IMR-90 (cell line): ENCODE measurements at regions not wholly inside any gene's neighbourhood (a gene's known extent, or its start where the extent isn't known, plus 50 kb on each side); places are given as distances from the start of the nearest gene placed in this dataset.

Source experiments
- ATAC-seq: fragments of 200-7000 bp; cut with Tn5 transposase; 2 replicates; pipeline ENCODE4 v1.9.1; 2020; ENCODE audit warnings: low read depth, mild to moderate bottlenecking, moderate library complexity
- BruUV-seq: library from RNA; stranded (reverse); fragments of 400-500 nt; replicated peaks from 2 replicates; lab custom pipeline; 2021; lab: Mats Ljungman, UMichigan
- CTCF ChIA-PET: fragments of 300-600 bp; formaldehyde crosslinking; extraction: SDS; loops from one replicate; lab custom pipeline; 2021; ENCODE audit warnings: antibody characterized with exemption; lab: Yijun Ruan, JAX
- POLR2A ChIA-PET: fragments of 300-600 bp; sonication (Branson Sonifier 250); formaldehyde crosslinking; loops from one replicate; lab custom pipeline; 2022; ENCODE audit warnings: antibody characterized with exemption; ENCODE audit not compliant: unreplicated experiment; lab: Charles Lee
- DNase-seq: peaks from one replicate; pipeline ENCODE4 v3.0.0; 2013
- H2AFZ ChIP-seq: replicated peaks from 2 replicates; pipeline ENCODE3; 2013; ENCODE audit warnings: low read length, mild to moderate bottlenecking; ENCODE audit not compliant: poor library complexity
- H2AK5ac ChIP-seq: 2 replicates; pipeline ENCODE4 v1.6.1; 2013; ENCODE audit warnings: low read depth, low read length, inconsistent platforms
- H2AK9ac ChIP-seq: replicated peaks from 2 replicates; pipeline ENCODE3; 2013; ENCODE audit warnings: mild to moderate bottlenecking, low read depth, low read length, moderate library complexity; ENCODE audit not compliant: poor library complexity
- H2BK120ac ChIP-seq: 2 replicates; pipeline ENCODE4 v1.6.1; 2013; ENCODE audit warnings: low read depth, low read length, inconsistent platforms
- H2BK15ac ChIP-seq: 3 replicates; pipeline ENCODE4 v1.6.1; 2013; ENCODE audit warnings: low read depth, low read length, inconsistent platforms
- H2BK20ac ChIP-seq: 2 replicates; pipeline ENCODE4 v1.6.1; 2013; ENCODE audit warnings: low read depth, mild to moderate bottlenecking, inconsistent platforms, low read length, moderate library complexity
- H2BK5ac ChIP-seq: 2 replicates; pipeline ENCODE4 v1.6.1; 2013; ENCODE audit warnings: mild to moderate bottlenecking, low read depth, low read length, inconsistent platforms; ENCODE audit not compliant: poor library complexity, severe bottlenecking
- H3K14ac ChIP-seq: replicated peaks from 2 replicates; pipeline ENCODE4 v1.6.1; 2013; ENCODE audit warnings: low read depth, low read length, inconsistent platforms
- H3K18ac ChIP-seq: 2 replicates; pipeline ENCODE4 v1.6.1; 2013; ENCODE audit warnings: low read depth, low read length, control low read depth
- H3K23ac ChIP-seq: 2 replicates; pipeline ENCODE4 v1.6.1; 2013; ENCODE audit warnings: low read depth, low read length, inconsistent platforms
- H3K27ac ChIP-seq: 2 replicates; pipeline ENCODE4 v1.5.1; 2013; ENCODE audit warnings: mild to moderate bottlenecking, control low read depth, low read length; ENCODE audit not compliant: insufficient read depth
- H3K27me3 ChIP-seq: 2 replicates; pipeline ENCODE4 v1.6.1; 2013; ENCODE audit warnings: low read length; ENCODE audit not compliant: control insufficient read depth, insufficient read depth
- H3K36me3 ChIP-seq: 2 replicates; pipeline ENCODE4 v1.6.1; 2013; ENCODE audit warnings: low read length, mixed read lengths; ENCODE audit not compliant: control insufficient read depth, insufficient read depth
- H3K4ac ChIP-seq: 2 replicates; pipeline ENCODE4 v1.6.1; 2013; ENCODE audit warnings: low read depth, low read length, inconsistent platforms
- H3K4me1 ChIP-seq: 2 replicates; pipeline ENCODE4 v1.6.1; 2013; ENCODE audit warnings: low read length, mixed read lengths; ENCODE audit not compliant: control insufficient read depth, insufficient read depth
- H3K4me2 ChIP-seq: 2 replicates; pipeline ENCODE4 v1.6.1; 2013; ENCODE audit warnings: low read depth, mild to moderate bottlenecking, control low read depth, low read length, moderate library complexity
- H3K4me3 ChIP-seq: 2 replicates; pipeline ENCODE4 v1.5.1; 2013; ENCODE audit warnings: low read depth, mild to moderate bottlenecking, control low read depth, low read length, moderate library complexity; ENCODE audit not compliant: insufficient read depth
- H3K56ac ChIP-seq: 2 replicates; pipeline ENCODE4 v1.6.1; 2013; ENCODE audit warnings: low read length, inconsistent platforms; ENCODE audit not compliant: insufficient read depth; ENCODE audit errors: extremely low read depth
- H3K79me1 ChIP-seq, 2 experiments: 2 replicates each; pipeline ENCODE4 v1.6.1; 2013; ENCODE audit warnings: low read length in 2 of 2, inconsistent platforms in 1 of 2, low read depth in 1 of 2
- H3K9ac ChIP-seq: 2 replicates; pipeline ENCODE4 v1.6.1; 2013; ENCODE audit warnings: low read depth, low read length, control low read depth
- H3K9me1 ChIP-seq: 2 replicates; pipeline ENCODE4 v1.6.1; 2013; ENCODE audit warnings: low read length, inconsistent platforms; ENCODE audit not compliant: insufficient read depth
- H3K9me3 ChIP-seq: 2 replicates; pipeline ENCODE4 v1.6.1; 2013; ENCODE audit warnings: low read length; ENCODE audit not compliant: control insufficient read depth, insufficient read depth
- H4K20me1 ChIP-seq: 2 replicates; pipeline ENCODE4 v1.6.1; 2013; ENCODE audit warnings: low read length, inconsistent platforms; ENCODE audit not compliant: insufficient read depth
- H4K5ac ChIP-seq: 2 replicates; pipeline ENCODE4 v1.6.1; 2013; ENCODE audit warnings: mild to moderate bottlenecking, low read depth, low read length, control low read depth
- H4K8ac ChIP-seq, 2 experiments: 2 replicates each; pipeline ENCODE4 v1.6.1; 2013; ENCODE audit warnings: low read depth in 2 of 2, low read length in 2 of 2, control low read depth in 1 of 2, inconsistent platforms in 1 of 2
- H4K91ac ChIP-seq: 2 replicates; pipeline ENCODE4 v1.6.1; 2013; ENCODE audit warnings: low read depth, low read length, inconsistent platforms; ENCODE audit not compliant: insufficient read depth
- BHLHE40 ChIP-seq: fragments of 150-350 bp; IDR thresholded peaks from 2 replicates; pipeline ENCODE4 v1.6.1; 2016; ENCODE audit warnings: mild to moderate bottlenecking, low read depth, low read length
- CEBPB ChIP-seq: IDR thresholded peaks from 2 replicates; pipeline ENCODE4 v1.6.1; 2012; ENCODE audit warnings: low read depth, low read length, improper control_type of control experiment
- CHD1 ChIP-seq: IDR thresholded peaks from 2 replicates; pipeline ENCODE4 v1.6.1; 2012; ENCODE audit warnings: low read depth, low read length, improper control_type of control experiment
- FOS ChIP-seq: fragments of 150-350 bp; IDR thresholded peaks from 2 replicates; pipeline ENCODE4 v1.6.1; 2016; ENCODE audit warnings: low read depth, low read length
- MAFK ChIP-seq: IDR thresholded peaks from 2 replicates; pipeline ENCODE4 v1.6.1; 2012; ENCODE audit warnings: low read depth, low read length, improper control_type of control experiment
- MAZ ChIP-seq: IDR thresholded peaks from 2 replicates; pipeline ENCODE4 v1.6.1; 2012; ENCODE audit warnings: low read depth, mild to moderate bottlenecking, low read length, improper control_type of control experiment, moderate library complexity, borderline replicate concordance
- MXI1 ChIP-seq: IDR thresholded peaks from 2 replicates; pipeline ENCODE4 v1.6.1; 2012; ENCODE audit warnings: low read depth, mild to moderate bottlenecking, low read length, moderate library complexity, borderline replicate concordance
- NFE2L2 ChIP-seq: fragments of 150-350 bp; IDR thresholded peaks from 2 replicates; pipeline ENCODE4 v1.6.1; 2016; ENCODE audit warnings: low read depth, mild to moderate bottlenecking, low read length
- POLR2A ChIP-seq: IDR thresholded peaks from 2 replicates; pipeline ENCODE4 v1.6.1; 2012; ENCODE audit warnings: mild to moderate bottlenecking, low read depth, low read length
- RAD21 ChIP-seq: IDR thresholded peaks from 2 replicates; pipeline ENCODE4 v1.6.1; 2012; ENCODE audit warnings: low read length, improper control_type of control experiment
- RCOR1 ChIP-seq: IDR thresholded peaks from 2 replicates; pipeline ENCODE4 v1.6.1; 2012; ENCODE audit warnings: mild to moderate bottlenecking, low read length, improper control_type of control experiment; ENCODE audit not compliant: insufficient replicate concordance
- RFX5 ChIP-seq: IDR thresholded peaks from 2 replicates; pipeline ENCODE4 v1.8.0; 2012; ENCODE audit warnings: low read depth, mild to moderate bottlenecking, low read length, moderate library complexity
- SMC3 ChIP-seq: fragments of 150-350 bp; IDR thresholded peaks from 2 replicates; pipeline ENCODE4 v1.6.1; 2016; ENCODE audit warnings: low read depth, mild to moderate bottlenecking, antibody characterized with exemption, low read length, moderate library complexity
- WGBS, 2 experiments: methylation state at CpG; one replicate each; pipeline versions ENCODE4 v1.1.5 to v1.1.7; 2013; ENCODE audit warnings: missing lambda C conversion rate in 2 of 2; ENCODE audit not compliant: insufficient read length in 1 of 2; ENCODE audit errors: extremely low coverage in 2 of 2; 5-methylcytosine and 5-hydroxymethylcytosine counted together
- dilution Hi-C: fragments of 300-500 bp; cut with HindIII; formaldehyde crosslinking; loops from one replicate; pipeline ENCODE4 v1.14.3; 2018; ENCODE audit warnings: low sequenced_read_pairs; ENCODE audit not compliant: unreplicated experiment
- in situ Hi-C: fragments of 300-500 bp; cut with MboI; formaldehyde crosslinking; loops from 3 replicates; pipeline ENCODE4 v1.14.3; 2019; ENCODE audit warnings: low sequenced_read_pairs, inconsistent platforms, mixed read lengths
- intact Hi-C: fragments of 100-400 bp; cut with micrococcal nuclease; formaldehyde crosslinking; loops from 2 replicates; pipeline ENCODE4 v1.10.0; 2022
- TF ChIP-seq, protein P1 (sequence below): fragments of 150-350 bp; IDR thresholded peaks from 2 replicates; pipeline ENCODE4 v1.6.1; 2016; ENCODE audit warnings: low read depth, mild to moderate bottlenecking, low read length, moderate library complexity, borderline replicate concordance
- TF ChIP-seq, protein P2 (sequence below): conservative IDR thresholded peaks from 2 replicates; pipeline ENCODE4 v1.5.1; 2012; ENCODE audit warnings: mild to moderate bottlenecking, low read depth, low read length, improper control_type of control experiment
- TF ChIP-seq, protein P3 (sequence below): fragments of 150-350 bp; IDR thresholded peaks from 2 replicates; pipeline ENCODE4 v1.6.1; 2017; ENCODE audit warnings: mild to moderate bottlenecking, antibody characterized with exemption, low read length, low read depth

DNA sequence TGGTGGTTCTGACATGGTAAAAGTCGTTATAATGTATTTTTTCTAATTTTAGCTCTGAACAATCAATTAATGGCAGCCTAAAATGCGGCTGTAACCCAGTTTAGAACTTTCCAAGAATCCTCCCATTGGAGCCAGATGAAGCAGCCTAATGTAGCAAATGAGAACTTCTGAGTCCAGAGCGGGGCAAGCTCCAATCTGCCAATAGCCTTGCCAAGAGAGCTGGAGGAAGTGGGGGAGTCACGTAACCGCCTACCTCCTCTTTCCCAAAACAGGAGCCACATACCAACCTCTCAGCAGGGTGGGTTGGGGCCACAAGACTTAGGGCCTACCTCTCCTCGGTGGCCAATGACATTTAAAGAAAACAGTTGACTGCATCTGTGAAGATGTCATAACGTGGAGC lies 230.6 kb downstream of the SOD2 start:
- Histone ChIP-seq H2BK15ac (no peak overlapping the region), H4K5ac (no peak overlapping the region), H2AK5ac (no peak overlapping the region), H4K91ac (no peak overlapping the region), H2AFZ (no peak overlapping the region), H3K79me1 (no peaks in the 10 kb centered on the region), H3K18ac (no peak overlapping the region), H3K9me3 (no peaks in the 10 kb centered on the region), H3K4me2 (no peak overlapping the region), H3K9me1 (no peaks in the 10 kb centered on the region), H3K4me1 (no peaks in the 10 kb centered on the region), H2BK20ac (no peak overlapping the region), H4K20me1 (no peaks in the 10 kb centered on the region), H3K4ac (no peak overlapping the region), H3K27me3 (no peaks in the 10 kb centered on the region), H3K9ac (no peak overlapping the region), H3K36me3 (no peaks in the 10 kb centered on the region), H3K27ac (no peak overlapping the region), H4K8ac (no peak overlapping the region), H3K23ac (no peak overlapping the region), H2AK9ac (no peak overlapping the region), H3K56ac (no peak overlapping the region), H3K14ac (no peak overlapping the region), H2BK5ac (no peak overlapping the region), H2BK120ac (no peak overlapping the region), H3K4me3 (no peak overlapping the region)
- in situ Hi-C loops, result no loop called here
- intact Hi-C loops, result no loop called here
- dilution Hi-C loops, result no loop called here
- ChIA-PET POLR2A (no interaction called here), CTCF (interaction anchor here (1.4 kb wide), 1 partner anchor 288 kb away, joined by 3 read pairs; no protein-coding TSS in a partner anchor)
- no peak for TF ChIP-seq RFX5
- TF ChIP-seq RAD21, result no peak
- TF ChIP-seq NFE2L2, result no peak
- TF ChIP-seq, protein P1, sequence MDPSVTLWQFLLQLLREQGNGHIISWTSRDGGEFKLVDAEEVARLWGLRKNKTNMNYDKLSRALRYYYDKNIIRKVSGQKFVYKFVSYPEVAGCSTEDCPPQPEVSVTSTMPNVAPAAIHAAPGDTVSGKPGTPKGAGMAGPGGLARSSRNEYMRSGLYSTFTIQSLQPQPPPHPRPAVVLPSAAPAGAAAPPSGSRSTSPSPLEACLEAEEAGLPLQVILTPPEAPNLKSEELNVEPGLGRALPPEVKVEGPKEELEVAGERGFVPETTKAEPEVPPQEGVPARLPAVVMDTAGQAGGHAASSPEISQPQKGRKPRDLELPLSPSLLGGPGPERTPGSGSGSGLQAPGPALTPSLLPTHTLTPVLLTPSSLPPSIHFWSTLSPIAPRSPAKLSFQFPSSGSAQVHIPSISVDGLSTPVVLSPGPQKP, result no peak
- no peak for TF ChIP-seq FOS
- TF ChIP-seq RCOR1, result no peak
- TF ChIP-seq CEBPB, result no peak
- no peak for TF ChIP-seq MAZ
- TF ChIP-seq, protein P2, sequence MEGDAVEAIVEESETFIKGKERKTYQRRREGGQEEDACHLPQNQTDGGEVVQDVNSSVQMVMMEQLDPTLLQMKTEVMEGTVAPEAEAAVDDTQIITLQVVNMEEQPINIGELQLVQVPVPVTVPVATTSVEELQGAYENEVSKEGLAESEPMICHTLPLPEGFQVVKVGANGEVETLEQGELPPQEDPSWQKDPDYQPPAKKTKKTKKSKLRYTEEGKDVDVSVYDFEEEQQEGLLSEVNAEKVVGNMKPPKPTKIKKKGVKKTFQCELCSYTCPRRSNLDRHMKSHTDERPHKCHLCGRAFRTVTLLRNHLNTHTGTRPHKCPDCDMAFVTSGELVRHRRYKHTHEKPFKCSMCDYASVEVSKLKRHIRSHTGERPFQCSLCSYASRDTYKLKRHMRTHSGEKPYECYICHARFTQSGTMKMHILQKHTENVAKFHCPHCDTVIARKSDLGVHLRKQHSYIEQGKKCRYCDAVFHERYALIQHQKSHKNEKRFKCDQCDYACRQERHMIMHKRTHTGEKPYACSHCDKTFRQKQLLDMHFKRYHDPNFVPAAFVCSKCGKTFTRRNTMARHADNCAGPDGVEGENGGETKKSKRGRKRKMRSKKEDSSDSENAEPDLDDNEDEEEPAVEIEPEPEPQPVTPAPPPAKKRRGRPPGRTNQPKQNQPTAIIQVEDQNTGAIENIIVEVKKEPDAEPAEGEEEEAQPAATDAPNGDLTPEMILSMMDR, result no peak
- no peak for TF ChIP-seq MAFK
- no peak for TF ChIP-seq MXI1
- TF ChIP-seq BHLHE40, result no peak
- TF ChIP-seq POLR2A, result no peak
- TF ChIP-seq SMC3, result no peak
- TF ChIP-seq CHD1, result no peak
- TF ChIP-seq, protein P3, sequence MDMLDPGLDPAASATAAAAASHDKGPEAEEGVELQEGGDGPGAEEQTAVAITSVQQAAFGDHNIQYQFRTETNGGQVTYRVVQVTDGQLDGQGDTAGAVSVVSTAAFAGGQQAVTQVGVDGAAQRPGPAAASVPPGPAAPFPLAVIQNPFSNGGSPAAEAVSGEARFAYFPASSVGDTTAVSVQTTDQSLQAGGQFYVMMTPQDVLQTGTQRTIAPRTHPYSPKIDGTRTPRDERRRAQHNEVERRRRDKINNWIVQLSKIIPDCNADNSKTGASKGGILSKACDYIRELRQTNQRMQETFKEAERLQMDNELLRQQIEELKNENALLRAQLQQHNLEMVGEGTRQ, result no peak
- ATAC-seq (no peak), DNase-seq (no peak)
- WGBS, 2 experiments, result no CpG with 5 or more reads among the region's 7 CpGs
- BruUV-seq, result no TSS peak
